Islet precursor cell (in vitro differentiated cells): ENCODE measurements at regions not wholly inside any gene's neighbourhood (a gene's known extent, or its start where the extent isn't known, plus 50 kb on each side); places are given as distances from the start of the nearest gene placed in this dataset.
"Not testable (repeated sequence)": the region's sequence is repeated elsewhere in the genome, so short reads cannot be mapped to it uniquely, and the experiment has no call there.

Experiments used
- DNase-seq: peaks from one replicate; pipeline ENCODE4 v3.0.0-alpha.2; 2018

- peak; percentile 61 for DNase-seq
Measured at GRCh38 chr3:21017115-21017852, 733.7 kb downstream of the ZNF385D start.

GRCh38 chr3:21013566-21013965, 737.4 kb downstream of the ZNF385D start:
- DNase-seq: no peak

- no peak for DNase-seq
Measured at GRCh38 chr3:20999661-21000060, 751.3 kb downstream of the ZNF385D start.

- DNase-seq: no peak
Measured at GRCh38 chr3:20997183-20997582, 753.8 kb downstream of the ZNF385D start.

- no peak for DNase-seq
Measured at GRCh38 chr3:20990896-20991295, 760.1 kb downstream of the ZNF385D start.

GRCh38 chr3:20989653-20990052, 761.4 kb downstream of the ZNF385D start:
- not testable (repeated sequence) for DNase-seq

DNA sequence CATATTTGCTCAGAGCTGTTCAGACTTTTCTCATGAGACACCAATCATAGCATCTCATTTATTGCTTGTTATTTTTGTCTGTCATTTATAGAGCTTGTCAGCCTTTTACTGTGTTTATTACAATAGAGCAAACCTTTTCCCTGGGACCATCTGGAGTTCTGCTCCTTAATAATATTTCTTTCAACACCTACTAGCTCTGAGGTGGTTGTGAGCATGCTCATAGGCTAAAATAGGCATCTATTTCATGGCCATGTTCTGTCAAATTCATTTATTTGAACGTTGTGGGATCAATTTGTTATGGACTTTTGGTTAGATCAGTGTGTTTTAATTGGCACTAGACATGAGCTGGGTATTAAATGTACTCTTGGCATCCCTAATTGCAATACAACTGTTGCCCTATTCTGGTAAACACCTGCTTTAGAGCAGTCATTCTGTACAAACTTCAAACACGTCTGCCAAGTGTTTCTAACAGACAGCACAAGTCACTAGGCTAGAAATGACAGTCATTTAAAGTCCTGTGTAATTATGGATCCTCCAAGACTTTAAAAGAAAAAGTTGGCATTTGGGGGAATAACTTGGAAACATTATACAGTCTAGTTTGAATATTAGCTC, 766.3 kb downstream of the ZNF385D start:
- no peak for DNase-seq

GRCh38 chr3:20975188-20975651, 775.8 kb downstream of the ZNF385D start:
- DNase-seq: peak; percentile 78

- DNase-seq: no peak
Measured at GRCh38 chr3:20974396-20974795, 776.6 kb downstream of the ZNF385D start.

DNA sequence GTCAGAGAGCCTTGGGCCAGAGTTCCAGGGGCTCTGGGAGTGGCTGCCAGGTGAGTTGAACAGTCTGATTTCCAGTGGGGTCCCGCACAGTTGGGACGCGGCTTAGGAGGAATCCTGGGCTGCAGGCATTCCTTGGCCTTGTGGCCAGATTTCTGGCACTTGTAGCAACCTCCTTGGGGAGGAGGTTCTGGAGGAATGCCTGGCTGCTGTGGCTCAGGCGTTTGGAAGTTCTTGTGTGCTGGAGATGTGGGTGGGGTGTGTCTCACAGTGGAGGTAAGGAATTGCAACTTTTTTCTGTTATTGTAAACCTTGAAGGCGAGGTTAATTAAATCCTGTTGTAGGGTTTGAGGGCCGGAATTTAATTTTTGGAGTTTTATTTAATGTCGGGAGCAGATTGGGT, 780.2 kb downstream of the ZNF385D start:
- peak; percentile 54 for DNase-seq

DNA sequence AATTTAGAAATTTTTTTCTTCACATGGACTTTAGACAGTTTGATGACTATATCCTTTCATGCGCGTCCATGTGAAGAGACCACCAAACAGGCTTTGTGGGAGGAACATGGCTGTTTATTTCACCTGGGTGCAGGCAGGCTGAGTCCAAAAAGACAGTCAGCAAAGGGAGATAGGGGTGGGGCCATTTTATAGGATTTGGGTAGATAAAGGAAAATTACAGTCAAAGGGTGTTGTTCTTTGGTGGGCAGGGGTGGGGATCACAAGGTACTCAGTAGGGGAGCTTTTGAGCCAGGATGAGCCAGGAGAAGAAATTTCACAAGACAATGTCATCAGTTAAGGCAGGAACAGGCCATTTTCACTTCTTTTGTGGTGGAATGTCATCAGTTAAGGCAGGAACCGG, 781.5 kb upstream of the SGO1 start:
- not testable (repeated sequence) for DNase-seq

- no peak for DNase-seq
Measured at GRCh38 chr3:20958161-20958560, 772.2 kb upstream of the SGO1 start.

DNA sequence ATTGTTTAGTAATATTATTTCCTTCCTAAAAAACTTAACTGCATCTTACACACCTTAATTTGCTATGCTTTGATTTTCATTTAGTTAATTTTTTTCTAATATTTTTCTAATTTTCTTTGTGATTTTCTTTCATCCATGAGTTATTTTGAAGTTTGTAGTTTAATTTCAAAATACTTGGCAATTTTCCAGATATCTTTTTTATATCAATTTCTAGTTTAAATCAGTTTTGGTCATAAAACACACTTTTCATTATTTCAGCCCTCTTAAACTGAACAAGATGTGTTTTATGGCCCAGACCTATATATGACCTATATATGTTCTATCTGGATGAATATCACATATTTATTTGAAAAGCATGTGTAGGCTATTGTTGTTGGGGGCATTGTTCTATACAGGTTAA, 759.9 kb upstream of the SGO1 start:
- no peak for DNase-seq

DNA sequence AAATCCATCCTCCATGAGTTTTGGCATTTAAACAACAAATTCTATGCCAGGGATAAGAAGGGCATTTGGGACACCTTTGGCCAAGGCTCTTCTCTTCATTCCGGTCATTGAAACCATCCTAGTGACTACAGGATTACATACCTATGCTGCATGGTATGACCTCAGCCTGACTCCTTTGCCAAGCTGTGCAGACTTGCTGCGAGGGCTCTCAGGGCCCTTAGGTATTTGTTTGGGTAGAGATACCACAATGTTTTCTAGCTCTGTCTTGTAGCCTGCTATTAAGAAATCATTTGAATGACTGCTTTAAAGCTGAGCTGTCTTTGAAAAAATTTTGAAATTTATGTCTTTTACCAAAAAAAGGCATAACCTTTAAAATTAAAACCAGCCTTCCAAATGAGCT, 749.8 kb upstream of the SGO1 start:
- DNase-seq: no peak

- DNase-seq: no peak
Measured at GRCh38 chr3:20931834-20932233, 745.8 kb upstream of the SGO1 start.

GRCh38 chr3:20930034-20930433, 744.0 kb upstream of the SGO1 start:
- no peak for DNase-seq

GRCh38 chr3:20924646-20925385, 738.8 kb upstream of the SGO1 start:
- DNase-seq: peak; percentile 62

GRCh38 chr3:20921112-20921511, 735.1 kb upstream of the SGO1 start:
- DNase-seq: not testable (repeated sequence)

GRCh38 chr3:20916951-20917606, 731.1 kb upstream of the SGO1 start:
- DNase-seq: no peak

- DNase-seq: no peak
Measured at GRCh38 chr3:20914310-20914709, 728.3 kb upstream of the SGO1 start.

- DNase-seq: no peak
Measured at GRCh38 chr3:20912406-20912805, 726.4 kb upstream of the SGO1 start.

- no peak for DNase-seq
Measured at GRCh38 chr3:20909511-20909910, 723.5 kb upstream of the SGO1 start.

- no peak for DNase-seq
Measured at GRCh38 chr3:20905210-20905805, 719.3 kb upstream of the SGO1 start.
